ENCODE measurements at regions not wholly inside any gene's neighbourhood (a gene's known extent, or its start where the extent isn't known, plus 50 kb on each side); places are given as distances from the start of the nearest gene placed in this dataset.

- no peak for TF ChIP-seq EP300 (IDR thresholded peaks at IDR 0.05)
- no peak for TF ChIP-seq CTCF (IDR thresholded peaks at IDR 0.05)
- TF ChIP-seq POLR2A (IDR thresholded peaks at IDR 0.05) = no peak
- TF ChIP-seq POLR2AphosphoS5 (IDR thresholded peaks at IDR 0.05) = no peak
These were observed 258.7 kb upstream of the IL12B start for GRCh38 chr5:159588941-159589340.

Measured in gastroesophageal sphincter (tissue), 3 donors.